ENCODE measurements at regions not wholly inside any gene's neighbourhood (a gene's known extent, or its start where the extent isn't known, plus 50 kb on each side); places are given as distances from the start of the nearest gene placed in this dataset.

DNA sequence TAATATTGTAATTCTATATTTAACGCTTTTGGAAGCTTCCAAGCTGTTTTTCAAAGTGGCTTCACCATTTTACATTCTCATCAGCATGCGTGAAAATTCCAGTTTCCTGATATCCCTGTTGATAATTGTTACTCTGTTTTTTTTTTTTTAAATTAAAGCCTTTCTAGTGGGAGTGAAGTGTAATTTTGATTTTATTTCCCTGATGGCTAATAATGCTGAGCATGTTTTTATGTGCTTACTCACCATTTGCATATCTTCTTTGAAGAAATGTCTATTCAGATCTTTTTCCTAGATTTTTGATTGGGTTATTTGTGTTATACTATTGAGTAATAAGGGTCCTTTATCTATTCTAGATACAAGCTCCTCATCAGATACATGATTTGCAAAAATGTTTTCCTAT is 382.8 kb upstream of the HS6ST1 start:
- ChIA-PET CTCF (no interaction called here), POLR2A (ENCODE audit: unreplicated experiment) (no interaction called here)
- intact Hi-C loops (cut with micrococcal nuclease): no loop called here
- peaks cover 3% of the 10 kb centered on the region; the same call in 1 of the 2 replicates for H3K9me3 ChIP-seq (ENCODE audit: low read length)
- H2AFZ ChIP-seq (ENCODE audit: low read length): no peak overlapping the region
- TF ChIP-seq, protein P1, sequence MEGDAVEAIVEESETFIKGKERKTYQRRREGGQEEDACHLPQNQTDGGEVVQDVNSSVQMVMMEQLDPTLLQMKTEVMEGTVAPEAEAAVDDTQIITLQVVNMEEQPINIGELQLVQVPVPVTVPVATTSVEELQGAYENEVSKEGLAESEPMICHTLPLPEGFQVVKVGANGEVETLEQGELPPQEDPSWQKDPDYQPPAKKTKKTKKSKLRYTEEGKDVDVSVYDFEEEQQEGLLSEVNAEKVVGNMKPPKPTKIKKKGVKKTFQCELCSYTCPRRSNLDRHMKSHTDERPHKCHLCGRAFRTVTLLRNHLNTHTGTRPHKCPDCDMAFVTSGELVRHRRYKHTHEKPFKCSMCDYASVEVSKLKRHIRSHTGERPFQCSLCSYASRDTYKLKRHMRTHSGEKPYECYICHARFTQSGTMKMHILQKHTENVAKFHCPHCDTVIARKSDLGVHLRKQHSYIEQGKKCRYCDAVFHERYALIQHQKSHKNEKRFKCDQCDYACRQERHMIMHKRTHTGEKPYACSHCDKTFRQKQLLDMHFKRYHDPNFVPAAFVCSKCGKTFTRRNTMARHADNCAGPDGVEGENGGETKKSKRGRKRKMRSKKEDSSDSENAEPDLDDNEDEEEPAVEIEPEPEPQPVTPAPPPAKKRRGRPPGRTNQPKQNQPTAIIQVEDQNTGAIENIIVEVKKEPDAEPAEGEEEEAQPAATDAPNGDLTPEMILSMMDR (conservative IDR thresholded peaks at IDR 0.05; ENCODE audit: low read depth, low read length): no peak
- H3K9ac ChIP-seq (ENCODE audit: low read length): no peak overlapping the region
- DNase-seq (no peak), ATAC-seq (no peak)
- no peaks in the 10 kb centered on the region for H3F3A ChIP-seq (ENCODE audit: low read length, unreplicated experiment)
- H3K27me3 ChIP-seq (ENCODE audit: low read length): peaks cover 6% of the 10 kb centered on the region
- H3K79me2 ChIP-seq (ENCODE audit: low read length): no peaks in the 10 kb centered on the region
- no peak overlapping the region for H3K4me2 ChIP-seq (ENCODE audit: low read length)
- BruUV-seq (replicated peaks): no TSS peak
- H4K20me1 ChIP-seq (ENCODE audit: low read length): no peaks in the 10 kb centered on the region
- H3K36me3 ChIP-seq (ENCODE audit: low read depth, low read length): no peaks in the 10 kb centered on the region
- H3K4me3 ChIP-seq (ENCODE audit: low read length): no peak overlapping the region
- no peaks in the 10 kb centered on the region for H3K4me1 ChIP-seq (ENCODE audit: insufficient read depth, low read length)
- no peaks in the 10 kb centered on the region for H3K9me2 ChIP-seq (replicated peaks; ENCODE audit: low read length)
- H3K27ac ChIP-seq (ENCODE audit: low read length): no peak overlapping the region

DNA sequence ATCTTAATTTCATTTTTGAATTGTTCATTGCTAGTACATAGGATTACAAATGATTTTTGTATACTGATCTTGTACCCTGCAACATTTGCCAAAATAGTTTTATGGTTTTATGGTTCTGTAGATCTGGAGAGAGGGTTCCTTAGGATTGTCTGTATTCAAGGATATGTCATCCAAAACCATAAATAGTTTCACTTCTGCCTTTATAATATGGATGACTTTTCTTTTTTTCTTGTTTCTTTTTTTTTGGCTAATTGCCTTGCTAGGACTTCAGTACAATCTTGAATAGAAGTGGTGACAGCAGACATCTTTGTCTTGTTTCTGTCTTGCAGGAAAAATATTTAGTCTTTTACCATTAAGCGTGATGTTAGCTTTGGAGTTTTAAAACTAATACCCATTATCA is 383.9 kb upstream of the HS6ST1 start:
- no peaks in the 10 kb centered on the region for H4K20me1 ChIP-seq (ENCODE audit: low read length)
- no peak for ATAC-seq
- H3K9me2 ChIP-seq (replicated peaks; ENCODE audit: low read length): no peaks in the 10 kb centered on the region
- no peak overlapping the region for H3K4me2 ChIP-seq (ENCODE audit: low read length)
- no peak overlapping the region for H2AFZ ChIP-seq (ENCODE audit: low read length)
- intact Hi-C loops (cut with micrococcal nuclease): no loop called here
- no TSS peak for BruUV-seq (replicated peaks)
- H3K4me1 ChIP-seq (ENCODE audit: insufficient read depth, low read length): no peaks in the 10 kb centered on the region
- H3F3A ChIP-seq (ENCODE audit: low read length, unreplicated experiment): no peaks in the 10 kb centered on the region
- H3K27me3 ChIP-seq (ENCODE audit: low read length): no peaks in the 10 kb centered on the region
- no peak overlapping the region for H3K9ac ChIP-seq (ENCODE audit: low read length)
- no peak overlapping the region for H3K27ac ChIP-seq (ENCODE audit: low read length)
- no peaks in the 10 kb centered on the region for H3K79me2 ChIP-seq (ENCODE audit: low read length)
- DNase-seq: no peak
- CTCF ChIA-PET: no interaction called here
- POLR2A ChIA-PET (ENCODE audit: unreplicated experiment): no interaction called here
- H3K9me3 ChIP-seq (ENCODE audit: low read length): peaks cover 3% of the 10 kb centered on the region; the same call in 1 of the 2 replicates
- H3K4me3 ChIP-seq (ENCODE audit: low read length): no peak overlapping the region
- H3K36me3 ChIP-seq (ENCODE audit: low read depth, low read length): no peaks in the 10 kb centered on the region
- TF ChIP-seq, protein P1 (conservative IDR thresholded peaks at IDR 0.05; ENCODE audit: low read depth, low read length): no peak
- TF ChIP-seq EZH2 (IDR thresholded peaks at IDR 0.05; ENCODE audit: low read length, unreplicated experiment): no peak
- TF ChIP-seq EZH2phosphoT487 (IDR thresholded peaks at IDR 0.05; ENCODE audit: borderline replicate concordance, low read length): no peak

DNA sequence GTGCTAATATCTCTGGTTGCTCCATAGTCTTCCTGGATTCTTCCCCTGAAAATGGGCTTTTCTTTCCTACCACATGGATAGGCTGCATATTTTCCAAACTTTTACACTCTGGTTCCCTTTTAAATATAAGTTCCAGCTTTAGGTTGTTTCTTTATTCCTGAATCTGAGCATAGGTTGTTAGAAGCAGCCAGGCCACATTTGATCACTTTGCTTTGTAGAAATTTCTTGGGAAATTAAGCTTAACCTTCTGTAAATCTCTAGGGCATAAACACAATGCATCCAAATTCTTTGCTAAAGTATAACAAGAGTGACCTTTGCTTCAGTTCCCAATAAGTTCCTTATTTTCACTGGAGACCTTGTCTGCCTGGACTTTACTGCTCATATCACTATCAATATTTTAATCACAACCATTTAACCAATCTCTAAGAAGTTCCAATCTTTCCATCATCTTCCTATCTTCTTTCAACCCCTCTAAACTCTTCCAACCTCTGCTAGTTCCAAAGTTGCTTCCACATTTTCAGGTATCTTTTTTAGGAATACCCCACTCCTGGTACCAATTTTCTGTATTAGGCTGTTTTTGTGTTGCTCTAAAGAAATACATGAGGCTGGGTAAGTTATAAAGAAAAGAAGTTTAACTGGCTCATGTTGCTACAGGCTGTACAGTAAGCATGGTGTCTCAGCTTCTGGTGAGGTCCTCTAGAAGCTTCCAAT is 389.6 kb upstream of the HS6ST1 start:
- H3K9me2 ChIP-seq (replicated peaks; ENCODE audit: low read length): no peaks in the 10 kb centered on the region
- no TSS peak for BruUV-seq (replicated peaks)
- no peak overlapping the region for H3K27ac ChIP-seq (ENCODE audit: low read length)
- H2AFZ ChIP-seq (ENCODE audit: low read length): no peak overlapping the region
- peaks cover 11% of the 10 kb centered on the region; the same call in 1 of the 2 replicates for H3K9me3 ChIP-seq (ENCODE audit: low read length)
- no peak overlapping the region for H3K4me2 ChIP-seq (ENCODE audit: low read length)
- DNase-seq: no peak
- TF ChIP-seq, protein P1 (conservative IDR thresholded peaks at IDR 0.05; ENCODE audit: low read depth, low read length): no peak
- TF ChIP-seq EZH2phosphoT487 (IDR thresholded peaks at IDR 0.05; ENCODE audit: borderline replicate concordance, low read length) (no peak), EZH2 (IDR thresholded peaks at IDR 0.05; ENCODE audit: low read length, unreplicated experiment) (no peak)
- no peak overlapping the region for H3K4me3 ChIP-seq (ENCODE audit: low read length)
- no peaks in the 10 kb centered on the region for H3K4me1 ChIP-seq (ENCODE audit: insufficient read depth, low read length)
- intact Hi-C loops (cut with micrococcal nuclease): no loop called here
- H3K36me3 ChIP-seq (ENCODE audit: low read depth, low read length): no peaks in the 10 kb centered on the region
- no peaks in the 10 kb centered on the region for H4K20me1 ChIP-seq (ENCODE audit: low read length)
- no peaks in the 10 kb centered on the region for H3K79me2 ChIP-seq (ENCODE audit: low read length)
- CTCF ChIA-PET: no interaction called here
- H3K27me3 ChIP-seq (ENCODE audit: low read length): no peaks in the 10 kb centered on the region
- ATAC-seq: no peak
- H3K9ac ChIP-seq (ENCODE audit: low read length): no peak overlapping the region
- no peaks in the 10 kb centered on the region for H3F3A ChIP-seq (ENCODE audit: low read length, unreplicated experiment)
- POLR2A ChIA-PET (ENCODE audit: unreplicated experiment): no interaction called here
